Panc1 (cell line): ENCODE measurements at regions not wholly inside any gene's neighbourhood (a gene's known extent, or its start where the extent isn't known, plus 50 kb on each side); places are given as distances from the start of the nearest gene placed in this dataset.

ENCODE experiments used
- ATAC-seq: fragments of 200-7000 bp; cut with Tn5 transposase; 2 replicates; pipeline ENCODE4 v1.9.1; 2020; ENCODE audit warnings: mild to moderate bottlenecking, moderate library complexity
- BruUV-seq: library from RNA; stranded (reverse); fragments of 400-500 nt; replicated peaks from 2 replicates; lab custom pipeline; 2021; lab: Mats Ljungman, UMichigan
- CTCF ChIA-PET: fragments of 300-600 bp; sonication (Branson Sonifier 250); formaldehyde crosslinking; loops from one replicate; lab custom pipeline; 2022; ENCODE audit warnings: antibody characterized with exemption; lab: Charles Lee
- POLR2A ChIA-PET: fragments of 300-600 bp; sonication (Branson Sonifier 250); formaldehyde crosslinking; loops from one replicate; lab custom pipeline; 2022; ENCODE audit warnings: antibody characterized with exemption; lab: Charles Lee
- DNase-seq: peaks from one replicate; pipeline ENCODE4 v3.0.0-alpha.2; 2010; ENCODE audit warnings: low read depth, low spot score
- H3K27ac ChIP-seq: 2 replicates; pipeline ENCODE4 v1.5.1; 2011; ENCODE audit warnings: mild to moderate bottlenecking, low read length, inconsistent platforms
- H3K27me3 ChIP-seq: fragments of 200-500 bp; sonication (Bioruptor generic); 2 replicates; pipeline ENCODE4 v1.6.0; 2014; ENCODE audit warnings: low read length, inconsistent platforms; ENCODE audit not compliant: control insufficient read depth, insufficient read depth
- H3K36me3 ChIP-seq: fragments of 200-500 bp; sonication (Bioruptor generic); 2 replicates; pipeline ENCODE4 v1.5.1; 2014; ENCODE audit warnings: inconsistent platforms, mild to moderate bottlenecking, low read length, moderate library complexity; ENCODE audit not compliant: control insufficient read depth, insufficient read depth
- H3K4me1 ChIP-seq: 2 replicates; pipeline ENCODE4 v1.5.1; 2011; ENCODE audit warnings: inconsistent platforms, mild to moderate bottlenecking, low read length, moderate library complexity; ENCODE audit not compliant: control insufficient read depth, insufficient read depth
- H3K4me3 ChIP-seq, 2 experiments: 2 replicates each; pipeline ENCODE4 v1.5.1; 2011 to 2012; ENCODE audit warnings: low read depth in 2 of 2, low read length in 2 of 2, mild to moderate bottlenecking in 2 of 2, inconsistent platforms in 1 of 2, moderate library complexity in 1 of 2
- H3K9me3 ChIP-seq: fragments of 200-500 bp; sonication (Bioruptor generic); 2 replicates; pipeline ENCODE4 v1.5.1; 2014; ENCODE audit warnings: low read depth, mild to moderate bottlenecking, inconsistent platforms, low read length, moderate library complexity; ENCODE audit not compliant: control insufficient read depth, insufficient read depth
- POLR2AphosphoS5 ChIP-seq: IDR thresholded peaks from 2 replicates; pipeline ENCODE4 v1.6.1; 2012; ENCODE audit warnings: mild to moderate bottlenecking, low read depth, low read length, moderate library complexity
- SIN3A ChIP-seq: IDR thresholded peaks from 2 replicates; pipeline ENCODE4 v1.6.1; 2012; ENCODE audit warnings: low read depth, mild to moderate bottlenecking, low read length, moderate library complexity, borderline replicate concordance; ENCODE audit not compliant: insufficient read depth
- TCF7L2 ChIP-seq: IDR thresholded peaks from 2 replicates; pipeline ENCODE4 v1.6.1; 2011; ENCODE audit warnings: mild to moderate bottlenecking, low read depth, low read length, inconsistent platforms
- in situ Hi-C: cut with HindIII; loops from 2 replicates; pipeline ENCODE4 v1.10.0; 2016; ENCODE audit warnings: low sequenced_read_pairs, low pct_unique_long_range_greater_than_20kb
- intact Hi-C: fragments of 100-400 bp; cut with micrococcal nuclease; formaldehyde crosslinking; loops from one replicate; pipeline ENCODE4 v1.10.0; 2022; ENCODE audit not compliant: unreplicated experiment
- TF ChIP-seq, protein P1 (sequence below), 2 experiments: IDR thresholded peaks; 2 replicates each; pipeline ENCODE4 v1.6.1; 2011 to 2012; ENCODE audit warnings: low read depth in 2 of 2, control low read depth in 1 of 2, low read length in 1 of 2, mild to moderate bottlenecking in 1 of 2, moderate library complexity in 1 of 2; ENCODE audit not compliant: insufficient read depth in 1 of 2
- TF ChIP-seq, protein P2 (sequence below): fragments of 450-650 bp; IDR thresholded peaks from 2 replicates; pipeline ENCODE4 v1.5.1; 2017; ENCODE audit warnings: mild to moderate bottlenecking

- intact Hi-C loops = no loop called here
- BruUV-seq = no TSS peak
Observed at GRCh38 chr5:42005561-42006153, 80.6 kb downstream of the FBXO4 start.

GRCh38 chr5:42013561-42013960 is 88.5 kb downstream of the FBXO4 start:
- TF ChIP-seq POLR2AphosphoS5 (no peak), TCF7L2 (no peak), SIN3A (no peak)
- TF ChIP-seq, protein P1, sequence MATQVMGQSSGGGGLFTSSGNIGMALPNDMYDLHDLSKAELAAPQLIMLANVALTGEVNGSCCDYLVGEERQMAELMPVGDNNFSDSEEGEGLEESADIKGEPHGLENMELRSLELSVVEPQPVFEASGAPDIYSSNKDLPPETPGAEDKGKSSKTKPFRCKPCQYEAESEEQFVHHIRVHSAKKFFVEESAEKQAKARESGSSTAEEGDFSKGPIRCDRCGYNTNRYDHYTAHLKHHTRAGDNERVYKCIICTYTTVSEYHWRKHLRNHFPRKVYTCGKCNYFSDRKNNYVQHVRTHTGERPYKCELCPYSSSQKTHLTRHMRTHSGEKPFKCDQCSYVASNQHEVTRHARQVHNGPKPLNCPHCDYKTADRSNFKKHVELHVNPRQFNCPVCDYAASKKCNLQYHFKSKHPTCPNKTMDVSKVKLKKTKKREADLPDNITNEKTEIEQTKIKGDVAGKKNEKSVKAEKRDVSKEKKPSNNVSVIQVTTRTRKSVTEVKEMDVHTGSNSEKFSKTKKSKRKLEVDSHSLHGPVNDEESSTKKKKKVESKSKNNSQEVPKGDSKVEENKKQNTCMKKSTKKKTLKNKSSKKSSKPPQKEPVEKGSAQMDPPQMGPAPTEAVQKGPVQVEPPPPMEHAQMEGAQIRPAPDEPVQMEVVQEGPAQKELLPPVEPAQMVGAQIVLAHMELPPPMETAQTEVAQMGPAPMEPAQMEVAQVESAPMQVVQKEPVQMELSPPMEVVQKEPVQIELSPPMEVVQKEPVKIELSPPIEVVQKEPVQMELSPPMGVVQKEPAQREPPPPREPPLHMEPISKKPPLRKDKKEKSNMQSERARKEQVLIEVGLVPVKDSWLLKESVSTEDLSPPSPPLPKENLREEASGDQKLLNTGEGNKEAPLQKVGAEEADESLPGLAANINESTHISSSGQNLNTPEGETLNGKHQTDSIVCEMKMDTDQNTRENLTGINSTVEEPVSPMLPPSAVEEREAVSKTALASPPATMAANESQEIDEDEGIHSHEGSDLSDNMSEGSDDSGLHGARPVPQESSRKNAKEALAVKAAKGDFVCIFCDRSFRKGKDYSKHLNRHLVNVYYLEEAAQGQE (IDR thresholded peaks at IDR 0.05; ENCODE audit: insufficient read depth in 1 of 2, low read depth in 2 of 2, low read length in 1 of 2) = no peak
- Histone ChIP-seq H3K4me3 (no peak overlapping the region), H3K9me3 (no peaks in the 10 kb centered on the region), H3K36me3 (no peaks in the 10 kb centered on the region), H3K27ac (no peak overlapping the region), H3K27me3 (no peaks in the 10 kb centered on the region), H3K4me1 (no peaks in the 10 kb centered on the region)
- in situ Hi-C loops (no loop called here), intact Hi-C loops (no loop called here)
- CTCF ChIA-PET = no interaction called here
- ATAC-seq (no peak), DNase-seq (no peak)
- BruUV-seq = no TSS peak
- POLR2A ChIA-PET = no interaction called here

More at GRCh38 chr5:42005561-42006153, 80.6 kb downstream of the FBXO4 start:
- Histone ChIP-seq H3K4me1 (no peaks in the 10 kb centered on the region), H3K36me3 (no peaks in the 10 kb centered on the region), H3K27me3 (no peaks in the 10 kb centered on the region), H3K9me3 (no peaks in the 10 kb centered on the region), H3K27ac (no peak overlapping the region), H3K4me3 (no peak overlapping the region)
- ATAC-seq (no peak), DNase-seq (peak; percentile 17)
- TF ChIP-seq SIN3A = no peak
- TF ChIP-seq, protein P2, sequence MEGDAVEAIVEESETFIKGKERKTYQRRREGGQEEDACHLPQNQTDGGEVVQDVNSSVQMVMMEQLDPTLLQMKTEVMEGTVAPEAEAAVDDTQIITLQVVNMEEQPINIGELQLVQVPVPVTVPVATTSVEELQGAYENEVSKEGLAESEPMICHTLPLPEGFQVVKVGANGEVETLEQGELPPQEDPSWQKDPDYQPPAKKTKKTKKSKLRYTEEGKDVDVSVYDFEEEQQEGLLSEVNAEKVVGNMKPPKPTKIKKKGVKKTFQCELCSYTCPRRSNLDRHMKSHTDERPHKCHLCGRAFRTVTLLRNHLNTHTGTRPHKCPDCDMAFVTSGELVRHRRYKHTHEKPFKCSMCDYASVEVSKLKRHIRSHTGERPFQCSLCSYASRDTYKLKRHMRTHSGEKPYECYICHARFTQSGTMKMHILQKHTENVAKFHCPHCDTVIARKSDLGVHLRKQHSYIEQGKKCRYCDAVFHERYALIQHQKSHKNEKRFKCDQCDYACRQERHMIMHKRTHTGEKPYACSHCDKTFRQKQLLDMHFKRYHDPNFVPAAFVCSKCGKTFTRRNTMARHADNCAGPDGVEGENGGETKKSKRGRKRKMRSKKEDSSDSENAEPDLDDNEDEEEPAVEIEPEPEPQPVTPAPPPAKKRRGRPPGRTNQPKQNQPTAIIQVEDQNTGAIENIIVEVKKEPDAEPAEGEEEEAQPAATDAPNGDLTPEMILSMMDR = peak; percentile 74; the same call in 1 of the 2 replicates
- in situ Hi-C loops = no loop called here
- CTCF ChIA-PET = no interaction called here
- POLR2A ChIA-PET = no interaction called here

DNA sequence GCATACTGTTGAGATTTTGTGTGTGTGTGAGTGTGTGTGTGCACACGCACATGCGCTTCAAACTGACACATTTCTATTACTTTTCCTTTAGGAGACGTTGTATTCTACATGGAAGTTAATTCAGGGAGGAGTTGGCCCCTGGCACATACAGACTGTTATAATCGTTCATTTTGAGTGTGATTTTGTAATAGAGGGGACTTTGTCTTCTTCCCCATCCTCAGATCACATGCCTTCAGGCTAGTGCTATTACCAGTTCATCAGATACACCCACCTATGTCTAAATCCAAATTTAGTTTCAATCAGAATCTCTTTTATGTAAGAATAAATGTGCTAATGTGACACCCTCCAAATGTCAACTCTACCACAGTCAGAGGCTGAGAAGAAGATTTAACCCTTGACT is 90.2 kb downstream of the FBXO4 start:
- in situ Hi-C loops = no loop called here
- BruUV-seq = no TSS peak
- TF ChIP-seq POLR2AphosphoS5 (no peak), TCF7L2 (no peak), SIN3A (no peak)
- TF ChIP-seq, protein P1 (IDR thresholded peaks at IDR 0.05; ENCODE audit: insufficient read depth in 1 of 2, low read depth in 2 of 2, low read length in 1 of 2) = no peak
- TF ChIP-seq, protein P2 = no peak
- Histone ChIP-seq H3K36me3 (no peaks in the 10 kb centered on the region), H3K4me1 (no peaks in the 10 kb centered on the region), H3K4me3 (no peak overlapping the region), H3K27ac (no peak overlapping the region), H3K9me3 (no peaks in the 10 kb centered on the region), H3K27me3 (no peaks in the 10 kb centered on the region)
- intact Hi-C loops = no loop called here
- POLR2A ChIA-PET = no interaction called here
- DNase-seq = no peak
- ATAC-seq = no peak
- CTCF ChIA-PET = no interaction called here
